ENCODE measurements at regions not wholly inside any gene's neighbourhood (a gene's known extent, or its start where the extent isn't known, plus 50 kb on each side); places are given as distances from the start of the nearest gene placed in this dataset.

- Mint-ChIP-seq H3K9me3 (no peaks in the 10 kb centered on the region), H3K36me3 (ENCODE audit: low read depth) (no peaks in the 10 kb centered on the region), H3K27me3 (ENCODE audit: low read depth) (peaks cover 30% of the 10 kb centered on the region), H3K4me3 (no peak overlapping the region), H3K4me1 (no peaks in the 10 kb centered on the region), H3K27ac (ENCODE audit: unreplicated experiment) (no peak overlapping the region)
- no peak for TF ChIP-seq CTCF (conservative IDR thresholded peaks at IDR 0.05)
- no peak for DNase-seq (ENCODE audit: low read depth, low spot score)
These were observed 488.7 kb downstream of the TBC1D22A start for GRCh38 chr22:47250995-47251765.

GRCh38 chr22:47249370-47249928, 487.0 kb downstream of the TBC1D22A start:
- H3K27ac Mint-ChIP-seq (ENCODE audit: unreplicated experiment), result no peak overlapping the region
- TF ChIP-seq CTCF (conservative IDR thresholded peaks at IDR 0.05), result no peak
- peaks cover 3% of the 10 kb centered on the region for H3K9me3 Mint-ChIP-seq
- DNase-seq (ENCODE audit: low read depth, low spot score), result no peak
- peaks cover 34% of the 10 kb centered on the region for H3K27me3 Mint-ChIP-seq (ENCODE audit: low read depth)
- no peak overlapping the region for H3K4me3 Mint-ChIP-seq
- H3K4me1 Mint-ChIP-seq, result no peaks in the 10 kb centered on the region
- no peaks in the 10 kb centered on the region for H3K36me3 Mint-ChIP-seq (ENCODE audit: low read depth)

- no peak for DNase-seq (ENCODE audit: low read depth, low spot score)
- peaks cover 4% of the 10 kb centered on the region for H3K9me3 Mint-ChIP-seq
- H3K27ac Mint-ChIP-seq (ENCODE audit: unreplicated experiment), result no peak overlapping the region
- H3K4me3 Mint-ChIP-seq, result no peak overlapping the region
- H3K36me3 Mint-ChIP-seq (ENCODE audit: low read depth), result no peaks in the 10 kb centered on the region
- no peak for TF ChIP-seq CTCF (conservative IDR thresholded peaks at IDR 0.05)
- peaks cover 39% of the 10 kb centered on the region for H3K27me3 Mint-ChIP-seq (ENCODE audit: low read depth)
- H3K4me1 Mint-ChIP-seq, result no peaks in the 10 kb centered on the region
These were observed 486.5 kb downstream of the TBC1D22A start for GRCh38 chr22:47248925-47249324.

- H3K27me3 Mint-ChIP-seq (ENCODE audit: low read depth), result peaks cover 40% of the 10 kb centered on the region
- H3K4me1 Mint-ChIP-seq, result no peaks in the 10 kb centered on the region
- no peak for DNase-seq (ENCODE audit: low read depth, low spot score)
- H3K27ac Mint-ChIP-seq (ENCODE audit: unreplicated experiment), result no peak overlapping the region
- H3K4me3 Mint-ChIP-seq, result no peak overlapping the region
- peaks cover 4% of the 10 kb centered on the region for H3K9me3 Mint-ChIP-seq
- no peaks in the 10 kb centered on the region for H3K36me3 Mint-ChIP-seq (ENCODE audit: low read depth)
- no peak for TF ChIP-seq CTCF (conservative IDR thresholded peaks at IDR 0.05)
These were observed 485.3 kb downstream of the TBC1D22A start for GRCh38 chr22:47247579-47248240.

GRCh38 chr22:47245786-47246185, 483.3 kb downstream of the TBC1D22A start:
- H3K36me3 Mint-ChIP-seq (ENCODE audit: low read depth), result no peaks in the 10 kb centered on the region
- peaks cover 4% of the 10 kb centered on the region for H3K9me3 Mint-ChIP-seq
- H3K4me3 Mint-ChIP-seq, result no peak overlapping the region
- peaks cover 53% of the 10 kb centered on the region for H3K27me3 Mint-ChIP-seq (ENCODE audit: low read depth)
- H3K27ac Mint-ChIP-seq (ENCODE audit: unreplicated experiment), result no peak overlapping the region
- TF ChIP-seq CTCF (conservative IDR thresholded peaks at IDR 0.05), result no peak
- no peak for DNase-seq (ENCODE audit: low read depth, low spot score)
- no peaks in the 10 kb centered on the region for H3K4me1 Mint-ChIP-seq

Data from neural crest cell (in vitro differentiated cells).